ENCODE measurements at regions not wholly inside any gene's neighbourhood (a gene's known extent, or its start where the extent isn't known, plus 50 kb on each side); places are given as distances from the start of the nearest gene placed in this dataset.

- no peaks in the 10 kb centered on the region for H3K36me3 ChIP-seq (ENCODE audit: control insufficient read depth, insufficient read depth, low read length)
- H3K4me3 ChIP-seq (replicated peaks in 1 of 4; ENCODE audit: control extremely low read depth in 1 of 4, insufficient read depth in 1 of 4, low read depth in 3 of 4, low read length in 4 of 4): no peak overlapping the region
- H3K79me2 ChIP-seq (ENCODE audit: control insufficient read depth, insufficient read depth, low read length): no peaks in the 10 kb centered on the region
- no peak for DNase-seq (ENCODE audit: low read depth in 2 of 2)
- no peak overlapping the region for H3K9ac ChIP-seq (ENCODE audit: insufficient read depth, low read length)
- H4K20me1 ChIP-seq (ENCODE audit: control insufficient read depth, extremely low read depth, insufficient read depth, low read length): no peaks in the 10 kb centered on the region
- TF ChIP-seq EZH2 (IDR thresholded peaks at IDR 0.05; ENCODE audit: low read length, missing control alignments) (no peak), CTCF (conservative IDR thresholded peaks at IDR 0.05 in 1 of 2, IDR thresholded peaks at IDR 0.05 in 1 of 2; ENCODE audit: low read depth in 1 of 2, low read length in 2 of 2) (no peak)
- no peaks in the 10 kb centered on the region for H3K4me1 ChIP-seq (ENCODE audit: control insufficient read depth, extremely low read depth, insufficient read depth, low read length)
- H3K27ac ChIP-seq (ENCODE audit: insufficient read depth, low read length): no peak overlapping the region
- no peaks in the 10 kb centered on the region for H3K27me3 ChIP-seq (ENCODE audit: control insufficient read depth, insufficient read depth, low read length)
- no peak overlapping the region for H2AFZ ChIP-seq (ENCODE audit: low read length)
- H3K9me3 ChIP-seq (ENCODE audit: control insufficient read depth, insufficient read depth, low read depth, low read length): no peaks in the 10 kb centered on the region
- H3K4me2 ChIP-seq (ENCODE audit: extremely low read depth, insufficient read depth, low read length): no peak overlapping the region
Measured at GRCh38 chr17:54102246-54102645, 279.5 kb downstream of the KIF2B start.

- H4K20me1 ChIP-seq (ENCODE audit: control insufficient read depth, extremely low read depth, insufficient read depth, low read length): no peaks in the 10 kb centered on the region
- H3K4me3 ChIP-seq (replicated peaks in 1 of 4; ENCODE audit: control extremely low read depth in 1 of 4, insufficient read depth in 1 of 4, low read depth in 3 of 4, low read length in 4 of 4): no peak overlapping the region
- no peaks in the 10 kb centered on the region for H3K79me2 ChIP-seq (ENCODE audit: control insufficient read depth, insufficient read depth, low read length)
- no peak overlapping the region for H3K4me2 ChIP-seq (ENCODE audit: extremely low read depth, insufficient read depth, low read length)
- no peak overlapping the region for H3K9ac ChIP-seq (ENCODE audit: insufficient read depth, low read length)
- no peak overlapping the region for H3K27ac ChIP-seq (ENCODE audit: insufficient read depth, low read length)
- TF ChIP-seq EZH2 (IDR thresholded peaks at IDR 0.05; ENCODE audit: low read length, missing control alignments): no peak
- no peaks in the 10 kb centered on the region for H3K36me3 ChIP-seq (ENCODE audit: control insufficient read depth, insufficient read depth, low read length)
- no peaks in the 10 kb centered on the region for H3K4me1 ChIP-seq (ENCODE audit: control insufficient read depth, extremely low read depth, insufficient read depth, low read length)
- no peak overlapping the region for H2AFZ ChIP-seq (ENCODE audit: low read length)
- DNase-seq (ENCODE audit: low read depth in 2 of 2): no peak
- no peaks in the 10 kb centered on the region for H3K9me3 ChIP-seq (ENCODE audit: control insufficient read depth, insufficient read depth, low read depth, low read length)
- H3K27me3 ChIP-seq (ENCODE audit: control insufficient read depth, insufficient read depth, low read length): no peaks in the 10 kb centered on the region
Measured at GRCh38 chr17:54111576-54111975, 288.8 kb downstream of the KIF2B start.

- H4K20me1 ChIP-seq (ENCODE audit: control insufficient read depth, extremely low read depth, insufficient read depth, low read length): no peaks in the 10 kb centered on the region
- no peaks in the 10 kb centered on the region for H3K9me3 ChIP-seq (ENCODE audit: control insufficient read depth, insufficient read depth, low read depth, low read length)
- no peak overlapping the region for H3K4me3 ChIP-seq (replicated peaks in 1 of 4; ENCODE audit: control extremely low read depth in 1 of 4, insufficient read depth in 1 of 4, low read depth in 3 of 4, low read length in 4 of 4)
- H3K27me3 ChIP-seq (ENCODE audit: control insufficient read depth, insufficient read depth, low read length): no peaks in the 10 kb centered on the region
- no peak overlapping the region for H3K4me2 ChIP-seq (ENCODE audit: extremely low read depth, insufficient read depth, low read length)
- no peaks in the 10 kb centered on the region for H3K79me2 ChIP-seq (ENCODE audit: control insufficient read depth, insufficient read depth, low read length)
- no peak overlapping the region for H3K27ac ChIP-seq (ENCODE audit: insufficient read depth, low read length)
- no peaks in the 10 kb centered on the region for H3K4me1 ChIP-seq (ENCODE audit: control insufficient read depth, extremely low read depth, insufficient read depth, low read length)
- DNase-seq (ENCODE audit: low read depth in 2 of 2): no peak
- H2AFZ ChIP-seq (ENCODE audit: low read length): no peak overlapping the region
- H3K36me3 ChIP-seq (ENCODE audit: control insufficient read depth, insufficient read depth, low read length): no peaks in the 10 kb centered on the region
- H3K9ac ChIP-seq (ENCODE audit: insufficient read depth, low read length): no peak overlapping the region
- TF ChIP-seq EZH2 (IDR thresholded peaks at IDR 0.05; ENCODE audit: low read length, missing control alignments) (no peak), CTCF (conservative IDR thresholded peaks at IDR 0.05 in 1 of 2, IDR thresholded peaks at IDR 0.05 in 1 of 2; ENCODE audit: low read depth in 1 of 2, low read length in 2 of 2) (no peak)
Measured at GRCh38 chr17:54117452-54117851, 294.7 kb downstream of the KIF2B start.
